ENCODE measurements at regions not wholly inside any gene's neighbourhood (a gene's known extent, or its start where the extent isn't known, plus 50 kb on each side); places are given as distances from the start of the nearest gene placed in this dataset.

- Histone ChIP-seq H3K4me3 (no peak overlapping the region), H3K9me3 (peaks cover 0 to 11% (median 0%) of the 10 kb centered on the region in 12 donors), H3K36me3 (no peaks in the 10 kb centered on the region), H3K27me3 (no peaks in the 10 kb centered on the region), H3K27ac (no peak overlapping the region), H3K4me1 (no peaks in the 10 kb centered on the region)
- ATAC-seq (no peak), DNase-seq (no peak)
- intact Hi-C loops (cut with DNase I) = no loop called here
- TF ChIP-seq POLR2A (IDR thresholded peaks at IDR 0.05) (no peak), CTCF (IDR thresholded peaks at IDR 0.05) (no peak)
- 67 to 72% (median 71%) methylated on average over 2 of the region's 2 CpGs for WGBS, 4 donors
Observed at GRCh38 chr13:57568865-57569264, 62.7 kb upstream of the PCDH17 start.

DNA sequence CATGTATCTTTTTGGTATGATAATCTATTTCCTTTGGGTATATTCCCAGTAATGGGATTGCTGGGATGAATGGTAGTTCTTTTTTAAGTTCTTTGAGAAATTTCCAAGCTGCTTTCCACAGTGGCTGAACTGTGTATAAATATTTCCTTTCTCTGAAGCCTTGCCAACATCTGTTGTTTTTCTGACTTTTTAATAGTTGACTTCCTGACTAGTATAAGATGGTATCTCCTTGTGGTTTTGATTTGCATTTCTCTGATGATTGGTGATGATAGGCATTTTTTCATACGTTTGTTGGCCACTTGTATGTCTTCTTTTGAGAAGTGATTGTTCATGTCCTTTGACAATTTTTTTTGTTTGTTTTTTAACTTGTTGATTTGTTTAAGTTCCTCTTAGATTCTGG is 61.6 kb upstream of the PCDH17 start:
- TF ChIP-seq CTCF (IDR thresholded peaks at IDR 0.05) (no peak), POLR2A (IDR thresholded peaks at IDR 0.05) (no peak)
- H3K27me3 ChIP-seq = no peaks in the 10 kb centered on the region
- no peak for ATAC-seq
- H3K4me3 ChIP-seq = no peak overlapping the region
- DNase-seq = no peak
- intact Hi-C loops (cut with DNase I) = no loop called here
- no peak overlapping the region for H3K27ac ChIP-seq
- WGBS, 4 donors = 25 to 45% (median 34%) methylated on average over 1 of the region's 1 CpG
- peaks cover 0 to 11% (median 0%) of the 10 kb centered on the region in 12 donors for H3K9me3 ChIP-seq
- no peaks in the 10 kb centered on the region for H3K4me1 ChIP-seq
- H3K36me3 ChIP-seq = no peaks in the 10 kb centered on the region
